ENCODE measurements at regions not wholly inside any gene's neighbourhood (a gene's known extent, or its start where the extent isn't known, plus 50 kb on each side); places are given as distances from the start of the nearest gene placed in this dataset.

- ChIA-PET CTCF (no interaction called here), POLR2A (no interaction called here), RAD21 (ENCODE audit: low non-redundant PET in 1 of 2, low total read pairs in 2 of 2, uncharacterized antibody in 2 of 2, unreplicated experiment in 2 of 2) (no interaction called here)
- no peaks in the 10 kb centered on the region for H3K36me3 ChIP-seq (ENCODE audit: control insufficient read depth in 1 of 2, insufficient read depth in 2 of 2, low read length in 2 of 2)
- intact Hi-C loops (cut with micrococcal nuclease) = no loop called here
- ATAC-seq (no peak), DNase-seq (ENCODE audit: low read depth, low spot score) (no peak)
- no peak for TF ChIP-seq POLR2A (IDR thresholded peaks at IDR 0.05; ENCODE audit: borderline replicate concordance, extremely low read depth, insufficient read depth, insufficient read length)
- TF ChIP-seq ZFX (IDR thresholded peaks at IDR 0.05) = no peak
- no peak for TF ChIP-seq SP1 (IDR thresholded peaks at IDR 0.05; ENCODE audit: low read depth)
- no peak for TF ChIP-seq REST (IDR thresholded peaks at IDR 0.05; ENCODE audit: low read depth)
- no peak for TF ChIP-seq JUND (IDR thresholded peaks at IDR 0.05)
- TF ChIP-seq EZH2 (IDR thresholded peaks at IDR 0.05) = no peak
- TF ChIP-seq, protein P1, sequence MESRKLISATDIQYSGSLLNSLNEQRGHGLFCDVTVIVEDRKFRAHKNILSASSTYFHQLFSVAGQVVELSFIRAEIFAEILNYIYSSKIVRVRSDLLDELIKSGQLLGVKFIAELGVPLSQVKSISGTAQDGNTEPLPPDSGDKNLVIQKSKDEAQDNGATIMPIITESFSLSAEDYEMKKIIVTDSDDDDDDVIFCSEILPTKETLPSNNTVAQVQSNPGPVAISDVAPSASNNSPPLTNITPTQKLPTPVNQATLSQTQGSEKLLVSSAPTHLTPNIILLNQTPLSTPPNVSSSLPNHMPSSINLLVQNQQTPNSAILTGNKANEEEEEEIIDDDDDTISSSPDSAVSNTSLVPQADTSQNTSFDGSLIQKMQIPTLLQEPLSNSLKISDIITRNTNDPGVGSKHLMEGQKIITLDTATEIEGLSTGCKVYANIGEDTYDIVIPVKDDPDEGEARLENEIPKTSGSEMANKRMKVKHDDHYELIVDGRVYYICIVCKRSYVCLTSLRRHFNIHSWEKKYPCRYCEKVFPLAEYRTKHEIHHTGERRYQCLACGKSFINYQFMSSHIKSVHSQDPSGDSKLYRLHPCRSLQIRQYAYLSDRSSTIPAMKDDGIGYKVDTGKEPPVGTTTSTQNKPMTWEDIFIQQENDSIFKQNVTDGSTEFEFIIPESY (IDR thresholded peaks at IDR 0.05; ENCODE audit: extremely low read depth, insufficient replicate concordance, low read length) = no peak
- TF ChIP-seq MAX (IDR thresholded peaks at IDR 0.05) = no peak
- TF ChIP-seq EGR1 (IDR thresholded peaks at IDR 0.05; ENCODE audit: low read depth) = no peak
- TF ChIP-seq ZNF274 (IDR thresholded peaks at IDR 0.05; ENCODE audit: low read depth, low read length) = no peak
- TF ChIP-seq ELF1 (IDR thresholded peaks at IDR 0.05; ENCODE audit: borderline replicate concordance, low read depth) = no peak
- H3K27ac ChIP-seq (ENCODE audit: low read depth, low read length) = no peak overlapping the region
- H3K9me2 ChIP-seq (ENCODE audit: insufficient read depth) = no peaks in the 10 kb centered on the region
- no peaks in the 10 kb centered on the region for H4K20me1 ChIP-seq (ENCODE audit: insufficient read depth)
- no peak overlapping the region for H3K4me3 ChIP-seq (replicated peaks in 1 of 2; ENCODE audit: low read depth in 1 of 2, low read length in 2 of 2)
- peaks cover 7 to 22% of the 10 kb centered on the region in 2 experiments; a peak in 2 of 4 replicates for H3K4me1 ChIP-seq (ENCODE audit: control insufficient read depth in 1 of 2, insufficient read depth in 2 of 2, low read length in 2 of 2)
- H2AFZ ChIP-seq (ENCODE audit: low read depth, low read length, poor library complexity, severe bottlenecking) = no peak overlapping the region
- peaks cover 0 to 5% of the 10 kb centered on the region in 2 experiments; a peak in 1 of 4 replicates for H3K9me3 ChIP-seq (ENCODE audit: control insufficient read depth in 1 of 2, insufficient read depth in 1 of 2, low read depth in 1 of 2, low read length in 2 of 2)
- no peak overlapping the region for H3K9ac ChIP-seq (ENCODE audit: low read length)
- no TSS peak for BruUV-seq (replicated peaks)
- H3K4me2 ChIP-seq (ENCODE audit: low read length) = no peak overlapping the region
- H3K79me2 ChIP-seq (ENCODE audit: insufficient read depth, low read length) = no peaks in the 10 kb centered on the region
- no peaks in the 10 kb centered on the region for H3K27me3 ChIP-seq (ENCODE audit: insufficient read depth, low read length)
Observed at GRCh38 chr2:37784759-37785149, 113.3 kb upstream of the CDC42EP3 start.

Measured in HCT116 (cell line).